ENCODE measurements at regions not wholly inside any gene's neighbourhood (a gene's known extent, or its start where the extent isn't known, plus 50 kb on each side); places are given as distances from the start of the nearest gene placed in this dataset.
"Not testable (repeated sequence)": the region's sequence is repeated elsewhere in the genome, so short reads cannot be mapped to it uniquely, and the experiment has no call there.

DNA sequence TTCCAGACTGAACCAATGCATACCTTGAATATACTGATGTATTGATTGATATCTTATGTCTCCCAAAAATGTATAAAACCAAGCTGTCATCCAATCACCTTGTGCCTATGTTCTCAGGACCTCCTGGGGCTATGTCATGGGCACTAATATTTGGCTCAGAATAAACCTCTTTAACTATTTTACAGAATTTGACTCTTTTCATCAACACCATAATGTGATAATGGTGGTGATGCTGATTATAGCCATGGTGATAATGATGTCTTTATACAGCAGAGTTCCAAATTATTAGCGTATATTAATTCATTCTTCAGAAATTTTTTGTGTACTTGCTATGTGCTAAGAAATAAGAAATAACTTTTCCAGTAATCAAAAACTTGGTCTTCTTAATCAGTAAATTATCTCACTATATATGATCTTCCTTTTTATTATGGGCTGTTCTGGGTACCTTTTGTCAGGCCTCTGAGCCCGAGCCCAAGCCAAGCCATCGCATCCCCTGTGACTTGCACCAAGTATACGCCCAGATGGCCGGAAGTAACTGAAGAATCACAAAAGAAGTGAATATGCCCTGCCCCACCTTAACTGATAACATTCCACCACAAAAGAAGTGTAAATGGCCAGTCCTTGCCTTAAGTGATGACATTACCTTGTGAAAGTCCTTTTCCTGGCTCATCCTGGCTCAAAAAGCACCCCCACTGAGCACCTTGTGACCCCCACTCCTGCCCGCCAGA, 496.2 kb upstream of the MMS22L start:
- TF ChIP-seq, protein P1, sequence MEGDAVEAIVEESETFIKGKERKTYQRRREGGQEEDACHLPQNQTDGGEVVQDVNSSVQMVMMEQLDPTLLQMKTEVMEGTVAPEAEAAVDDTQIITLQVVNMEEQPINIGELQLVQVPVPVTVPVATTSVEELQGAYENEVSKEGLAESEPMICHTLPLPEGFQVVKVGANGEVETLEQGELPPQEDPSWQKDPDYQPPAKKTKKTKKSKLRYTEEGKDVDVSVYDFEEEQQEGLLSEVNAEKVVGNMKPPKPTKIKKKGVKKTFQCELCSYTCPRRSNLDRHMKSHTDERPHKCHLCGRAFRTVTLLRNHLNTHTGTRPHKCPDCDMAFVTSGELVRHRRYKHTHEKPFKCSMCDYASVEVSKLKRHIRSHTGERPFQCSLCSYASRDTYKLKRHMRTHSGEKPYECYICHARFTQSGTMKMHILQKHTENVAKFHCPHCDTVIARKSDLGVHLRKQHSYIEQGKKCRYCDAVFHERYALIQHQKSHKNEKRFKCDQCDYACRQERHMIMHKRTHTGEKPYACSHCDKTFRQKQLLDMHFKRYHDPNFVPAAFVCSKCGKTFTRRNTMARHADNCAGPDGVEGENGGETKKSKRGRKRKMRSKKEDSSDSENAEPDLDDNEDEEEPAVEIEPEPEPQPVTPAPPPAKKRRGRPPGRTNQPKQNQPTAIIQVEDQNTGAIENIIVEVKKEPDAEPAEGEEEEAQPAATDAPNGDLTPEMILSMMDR (IDR thresholded peaks at IDR 0.05; ENCODE audit: insufficient read depth, low read length, poor library complexity, severe bottlenecking): not testable (repeated sequence)
- TF ChIP-seq EZH2phosphoT487 (conservative IDR thresholded peaks at IDR 0.05; ENCODE audit: low read length): not testable (repeated sequence)
